WI38 (cell line): ENCODE measurements at regions not wholly inside any gene's neighbourhood (a gene's known extent, or its start where the extent isn't known, plus 50 kb on each side); places are given as distances from the start of the nearest gene placed in this dataset.
"Not testable (repeated sequence)": the region's sequence is repeated elsewhere in the genome, so short reads cannot be mapped to it uniquely, and the experiment has no call there.

Experiments
- H3K4me3 ChIP-seq: 2 replicates; pipeline ENCODE4 v1.5.1; 2011; ENCODE audit warnings: low read depth, mild to moderate bottlenecking, control low read depth, low read length
- TF ChIP-seq, protein P1 (sequence below): IDR thresholded peaks from 2 replicates; pipeline ENCODE4 v1.5.1; 2012; ENCODE audit warnings: low read depth, mild to moderate bottlenecking, control low read depth, low read length

DNA sequence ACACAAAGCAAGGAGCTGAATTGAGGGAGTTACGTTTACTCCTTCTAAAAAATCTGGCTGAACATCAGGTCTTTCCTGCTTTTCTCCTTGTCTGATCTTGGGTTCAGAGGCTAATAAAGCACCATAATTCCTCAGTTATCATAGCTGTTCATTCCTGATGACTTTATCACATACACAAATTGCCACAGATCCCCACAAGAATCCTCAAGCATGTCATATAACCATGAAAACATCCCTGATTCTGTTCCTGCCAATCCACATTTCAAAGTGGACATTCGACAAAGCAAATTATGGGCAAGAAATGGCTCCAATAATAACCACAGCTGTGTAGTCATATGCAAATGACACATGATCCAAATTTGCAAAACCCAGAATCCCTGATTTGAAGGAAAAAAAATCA lies 321.3 kb downstream of the MEX3B start:
- TF ChIP-seq, protein P1, sequence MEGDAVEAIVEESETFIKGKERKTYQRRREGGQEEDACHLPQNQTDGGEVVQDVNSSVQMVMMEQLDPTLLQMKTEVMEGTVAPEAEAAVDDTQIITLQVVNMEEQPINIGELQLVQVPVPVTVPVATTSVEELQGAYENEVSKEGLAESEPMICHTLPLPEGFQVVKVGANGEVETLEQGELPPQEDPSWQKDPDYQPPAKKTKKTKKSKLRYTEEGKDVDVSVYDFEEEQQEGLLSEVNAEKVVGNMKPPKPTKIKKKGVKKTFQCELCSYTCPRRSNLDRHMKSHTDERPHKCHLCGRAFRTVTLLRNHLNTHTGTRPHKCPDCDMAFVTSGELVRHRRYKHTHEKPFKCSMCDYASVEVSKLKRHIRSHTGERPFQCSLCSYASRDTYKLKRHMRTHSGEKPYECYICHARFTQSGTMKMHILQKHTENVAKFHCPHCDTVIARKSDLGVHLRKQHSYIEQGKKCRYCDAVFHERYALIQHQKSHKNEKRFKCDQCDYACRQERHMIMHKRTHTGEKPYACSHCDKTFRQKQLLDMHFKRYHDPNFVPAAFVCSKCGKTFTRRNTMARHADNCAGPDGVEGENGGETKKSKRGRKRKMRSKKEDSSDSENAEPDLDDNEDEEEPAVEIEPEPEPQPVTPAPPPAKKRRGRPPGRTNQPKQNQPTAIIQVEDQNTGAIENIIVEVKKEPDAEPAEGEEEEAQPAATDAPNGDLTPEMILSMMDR: no peak
- no peak overlapping the region for H3K4me3 ChIP-seq

DNA sequence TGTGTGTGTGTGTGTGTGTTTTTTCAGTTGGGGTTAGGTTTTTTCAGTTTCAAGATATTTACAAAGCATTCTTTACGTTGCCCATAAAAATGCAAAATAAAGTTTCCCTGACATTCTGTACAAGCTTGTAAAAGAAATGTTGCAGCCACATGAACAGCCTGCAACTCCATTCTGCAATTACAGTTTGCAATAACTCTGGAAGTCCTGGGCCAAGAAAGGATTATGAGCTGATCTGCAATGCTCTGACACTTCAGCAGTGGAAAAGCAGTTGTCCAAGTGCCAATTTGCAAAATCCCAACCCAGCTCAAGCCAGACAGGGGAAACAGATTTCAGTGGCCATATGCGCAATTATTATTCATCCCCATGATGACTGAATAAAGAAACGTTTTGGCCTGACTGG lies 322.1 kb downstream of the MEX3B start:
- no peak overlapping the region for H3K4me3 ChIP-seq
- TF ChIP-seq, protein P1: no peak

DNA sequence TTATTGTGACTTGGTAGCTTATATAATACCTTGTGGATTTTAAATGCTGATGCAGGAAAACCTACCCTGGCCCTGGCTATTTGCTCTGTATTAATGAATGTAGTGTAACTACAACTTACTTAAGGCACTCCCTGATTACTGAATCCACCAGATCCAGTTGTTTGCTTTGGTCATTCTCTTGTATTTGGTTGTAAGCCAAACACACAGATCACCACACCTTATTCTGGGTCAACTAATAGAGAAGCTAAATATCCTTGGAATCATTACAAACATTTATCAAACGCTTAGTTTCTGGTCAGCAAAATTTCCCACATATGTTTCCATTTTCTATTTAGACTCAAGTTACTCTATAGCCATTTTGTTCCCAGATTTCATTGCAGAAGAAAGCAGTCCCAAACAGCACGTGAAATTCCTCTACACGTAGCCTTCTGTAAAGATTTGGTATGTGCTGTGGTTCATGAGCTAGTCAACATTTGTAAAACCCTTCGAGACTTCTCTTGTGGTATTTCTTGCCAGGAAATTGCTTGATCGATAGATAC lies 322.6 kb downstream of the MEX3B start:
- H3K4me3 ChIP-seq: no peak overlapping the region
- TF ChIP-seq, protein P1: no peak

DNA sequence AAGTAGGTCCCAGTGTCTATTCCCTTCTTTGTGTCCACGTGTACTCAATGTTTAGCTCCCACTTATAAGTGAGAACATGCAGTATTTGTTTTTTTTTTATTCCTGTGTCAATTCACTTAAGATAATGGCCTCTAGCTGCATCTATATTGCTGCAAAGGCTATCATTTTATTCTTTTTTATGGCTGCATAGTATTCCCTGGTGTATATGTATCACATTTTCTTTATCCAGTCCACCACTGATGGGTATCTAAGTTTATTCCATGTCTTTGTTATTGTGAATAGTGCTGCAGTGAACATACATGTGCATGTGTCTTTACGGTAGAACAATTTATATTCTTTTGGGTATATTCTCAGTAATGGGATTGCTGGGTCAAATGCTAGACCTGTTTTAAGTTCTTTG lies 329.4 kb downstream of the MEX3B start:
- not testable (repeated sequence) for H3K4me3 ChIP-seq

DNA sequence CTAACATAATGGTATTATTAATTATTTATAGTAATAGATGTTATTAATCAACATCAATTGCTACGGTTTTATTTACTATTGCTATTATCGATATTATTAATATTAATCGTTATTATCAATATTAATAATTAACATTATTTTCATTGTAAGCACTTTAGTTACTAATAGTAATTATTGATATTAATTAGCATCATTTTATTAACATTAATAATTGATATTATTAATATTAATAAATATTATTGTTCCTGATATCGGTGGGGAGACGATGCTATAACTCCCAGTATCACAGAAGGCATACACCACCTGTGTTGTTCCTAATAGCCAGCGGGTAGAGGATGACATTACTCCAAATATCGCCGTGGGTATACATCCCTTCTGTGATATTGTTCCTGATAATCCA lies 335.5 kb downstream of the MEX3B start:
- TF ChIP-seq, protein P1: no peak
- H3K4me3 ChIP-seq: no peak overlapping the region

DNA sequence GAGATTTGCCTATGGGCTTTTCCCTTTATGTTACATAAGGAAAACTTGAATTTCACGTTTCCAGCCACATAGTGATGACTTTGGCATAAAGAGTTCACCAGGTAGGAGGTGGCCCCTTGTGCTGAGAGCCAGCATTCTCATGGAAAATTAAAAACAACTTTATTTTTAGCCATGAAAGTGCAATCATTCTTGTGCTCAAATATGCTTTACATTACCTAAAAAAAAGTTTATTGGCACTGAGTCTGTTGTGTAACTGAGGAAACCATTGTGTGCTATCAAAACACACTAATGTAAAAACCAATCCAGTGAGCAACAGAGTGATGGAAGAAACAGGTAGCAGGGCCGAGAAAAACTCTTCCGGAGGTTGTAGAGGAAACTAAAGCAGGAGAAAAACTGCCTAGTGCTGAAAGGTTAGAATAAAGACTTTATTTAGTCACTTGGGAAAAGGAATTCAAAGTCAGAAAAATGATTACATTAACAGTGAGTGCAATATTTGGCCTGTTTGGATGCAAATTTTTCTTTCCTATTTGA lies 332.9 kb upstream of the TMC3 start:
- not testable (repeated sequence) for H3K4me3 ChIP-seq

DNA sequence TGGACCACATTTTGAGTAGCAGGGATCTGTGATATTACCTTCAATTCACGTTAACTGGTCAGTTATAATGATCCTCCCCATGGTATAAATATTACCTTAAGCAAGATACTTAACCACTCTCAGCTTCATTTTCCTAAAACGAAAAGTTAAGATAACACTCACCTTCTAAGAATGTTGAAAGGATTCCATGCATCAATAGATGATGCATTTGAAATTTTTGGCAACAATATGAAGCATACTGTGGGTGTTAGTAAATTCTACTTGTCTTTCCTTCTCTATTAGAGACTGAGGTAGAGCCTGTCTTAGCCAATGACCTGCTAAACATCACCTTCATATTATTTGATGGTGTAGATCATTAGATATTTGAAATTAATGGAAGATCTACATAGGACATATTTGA lies 331.7 kb upstream of the TMC3 start:
- not testable (repeated sequence) for H3K4me3 ChIP-seq

DNA sequence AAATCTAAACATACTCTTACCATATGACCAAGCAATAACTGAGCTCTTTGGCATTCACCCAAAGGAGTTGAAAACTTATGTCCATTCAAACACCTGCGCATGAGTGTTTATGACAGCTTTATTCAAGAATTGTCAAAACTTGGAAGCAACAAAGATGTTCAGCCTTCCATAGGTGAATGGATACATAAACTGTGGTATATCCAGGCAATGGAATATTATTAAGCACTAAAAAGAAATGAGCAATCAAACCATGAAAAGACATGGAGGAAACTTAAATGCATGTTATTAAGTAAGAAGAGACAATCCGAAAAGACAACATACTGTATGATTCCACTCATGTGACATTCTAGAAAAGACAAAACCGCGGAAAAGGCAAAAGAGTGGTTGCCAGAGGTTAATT lies 312.0 kb upstream of the TMC3 start:
- no peak overlapping the region for H3K4me3 ChIP-seq
- TF ChIP-seq, protein P1: no peak

DNA sequence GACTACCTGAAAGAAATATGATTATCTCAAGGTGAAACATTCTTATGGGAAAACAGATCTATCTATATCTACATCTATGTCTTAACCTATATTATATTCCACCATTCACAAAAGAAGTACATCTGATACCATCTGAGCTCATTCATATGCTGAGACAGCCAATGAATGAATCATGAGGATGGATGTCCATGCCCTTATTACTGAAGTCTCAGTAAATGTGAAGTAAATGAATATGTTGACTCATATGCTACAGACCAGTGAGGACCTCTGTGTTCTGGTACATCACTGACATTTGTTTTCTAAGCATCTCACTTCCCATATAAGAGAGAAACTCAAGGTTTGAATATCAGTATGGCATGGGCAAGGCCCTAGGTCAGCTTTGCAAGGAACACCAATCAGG lies 311.2 kb upstream of the TMC3 start:
- no peak overlapping the region for H3K4me3 ChIP-seq
- TF ChIP-seq, protein P1: no peak
